MM.1S (cell line): ENCODE measurements at regions not wholly inside any gene's neighbourhood (a gene's known extent, or its start where the extent isn't known, plus 50 kb on each side); places are given as distances from the start of the nearest gene placed in this dataset.

Source experiments
- EZH2phosphoT487 ChIP-seq: fragments of 300-600 bp; sonication (generic); IDR thresholded peaks from 2 replicates; pipeline ENCODE4 v1.6.1; 2018; ENCODE audit warnings: antibody characterized with exemption, low read length
- TF ChIP-seq, protein P1 (sequence below): fragments of 300-600 bp; sonication (generic); IDR thresholded peaks from 2 replicates; pipeline ENCODE4 v1.5.1; 2016; ENCODE audit warnings: antibody characterized with exemption, low read length, mixed read lengths

DNA sequence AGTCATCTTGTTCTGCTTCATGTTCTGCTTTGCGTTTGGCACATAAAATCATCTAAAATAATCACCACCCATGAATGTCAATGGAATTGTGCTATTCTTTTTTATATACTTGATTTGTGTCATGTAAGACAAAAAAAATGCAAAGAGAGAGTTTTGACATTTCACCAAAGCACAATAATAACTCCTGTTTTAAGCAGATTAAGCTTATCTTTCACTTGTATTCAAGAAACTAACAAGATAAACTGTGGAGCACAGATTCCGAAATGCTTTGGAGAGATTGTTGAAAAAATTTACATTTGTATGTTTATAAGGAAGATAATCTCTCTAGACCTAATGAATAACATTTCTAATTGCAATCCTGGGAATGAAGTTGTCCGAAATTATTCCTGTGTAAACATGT lies 225.1 kb upstream of the ANXA10 start:
- TF ChIP-seq, protein P1, sequence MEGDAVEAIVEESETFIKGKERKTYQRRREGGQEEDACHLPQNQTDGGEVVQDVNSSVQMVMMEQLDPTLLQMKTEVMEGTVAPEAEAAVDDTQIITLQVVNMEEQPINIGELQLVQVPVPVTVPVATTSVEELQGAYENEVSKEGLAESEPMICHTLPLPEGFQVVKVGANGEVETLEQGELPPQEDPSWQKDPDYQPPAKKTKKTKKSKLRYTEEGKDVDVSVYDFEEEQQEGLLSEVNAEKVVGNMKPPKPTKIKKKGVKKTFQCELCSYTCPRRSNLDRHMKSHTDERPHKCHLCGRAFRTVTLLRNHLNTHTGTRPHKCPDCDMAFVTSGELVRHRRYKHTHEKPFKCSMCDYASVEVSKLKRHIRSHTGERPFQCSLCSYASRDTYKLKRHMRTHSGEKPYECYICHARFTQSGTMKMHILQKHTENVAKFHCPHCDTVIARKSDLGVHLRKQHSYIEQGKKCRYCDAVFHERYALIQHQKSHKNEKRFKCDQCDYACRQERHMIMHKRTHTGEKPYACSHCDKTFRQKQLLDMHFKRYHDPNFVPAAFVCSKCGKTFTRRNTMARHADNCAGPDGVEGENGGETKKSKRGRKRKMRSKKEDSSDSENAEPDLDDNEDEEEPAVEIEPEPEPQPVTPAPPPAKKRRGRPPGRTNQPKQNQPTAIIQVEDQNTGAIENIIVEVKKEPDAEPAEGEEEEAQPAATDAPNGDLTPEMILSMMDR: no peak
- TF ChIP-seq EZH2phosphoT487: no peak
